ENCODE measurements at regions not wholly inside any gene's neighbourhood (a gene's known extent, or its start where the extent isn't known, plus 50 kb on each side); places are given as distances from the start of the nearest gene placed in this dataset.

DNA sequence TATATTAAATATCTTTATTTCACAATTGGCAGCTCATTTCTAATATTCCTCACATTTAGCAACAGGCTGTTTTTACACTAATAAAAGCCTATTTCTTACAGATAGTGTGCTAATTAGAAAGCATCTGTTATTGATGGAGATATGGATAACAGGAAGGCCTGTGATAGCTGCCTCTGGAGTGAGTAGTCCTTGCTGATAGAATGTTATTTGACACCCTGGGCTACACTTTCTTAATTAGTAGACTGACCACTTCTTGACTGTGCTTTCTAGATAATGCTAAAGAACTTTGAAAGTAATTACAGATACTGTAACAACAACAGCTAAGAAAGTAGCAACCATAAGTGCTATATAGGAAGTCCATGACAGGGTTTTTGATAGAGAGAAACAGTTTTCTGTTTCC, 554.3 kb downstream of the DIAPH3 start:
- Histone ChIP-seq H3K27me3 (ENCODE audit: insufficient read depth, low read length, poor library complexity, severe bottlenecking) (no peaks in the 10 kb centered on the region), H3K4me1 (ENCODE audit: insufficient read depth, low read length, poor library complexity, severe bottlenecking) (peaks cover 23% of the 10 kb centered on the region), H3K9ac (ENCODE audit: low read depth, low read length, poor library complexity, severe bottlenecking) (no peak overlapping the region), H3K9me3 (ENCODE audit: insufficient read depth, low read depth, low read length) (no peaks in the 10 kb centered on the region), H2AFZ (ENCODE audit: low read length) (no peak overlapping the region), H3K79me2 (ENCODE audit: insufficient read depth, low read length) (no peaks in the 10 kb centered on the region), H3F3A (ENCODE audit: low read depth) (no peaks in the 10 kb centered on the region), H4K20me1 (ENCODE audit: insufficient read depth, low read length, poor library complexity, severe bottlenecking) (no peaks in the 10 kb centered on the region), H3K9me2 (replicated peaks; ENCODE audit: low read depth, low read length) (no peaks in the 10 kb centered on the region), H3K4me3 (ENCODE audit: low read length, poor library complexity, severe bottlenecking) (no peak overlapping the region), H3K36me3 (ENCODE audit: insufficient read depth, low read length) (no peaks in the 10 kb centered on the region), H3K4me2 (ENCODE audit: low read depth, low read length, poor library complexity, severe bottlenecking) (no peak overlapping the region)
- TF ChIP-seq, protein P1, sequence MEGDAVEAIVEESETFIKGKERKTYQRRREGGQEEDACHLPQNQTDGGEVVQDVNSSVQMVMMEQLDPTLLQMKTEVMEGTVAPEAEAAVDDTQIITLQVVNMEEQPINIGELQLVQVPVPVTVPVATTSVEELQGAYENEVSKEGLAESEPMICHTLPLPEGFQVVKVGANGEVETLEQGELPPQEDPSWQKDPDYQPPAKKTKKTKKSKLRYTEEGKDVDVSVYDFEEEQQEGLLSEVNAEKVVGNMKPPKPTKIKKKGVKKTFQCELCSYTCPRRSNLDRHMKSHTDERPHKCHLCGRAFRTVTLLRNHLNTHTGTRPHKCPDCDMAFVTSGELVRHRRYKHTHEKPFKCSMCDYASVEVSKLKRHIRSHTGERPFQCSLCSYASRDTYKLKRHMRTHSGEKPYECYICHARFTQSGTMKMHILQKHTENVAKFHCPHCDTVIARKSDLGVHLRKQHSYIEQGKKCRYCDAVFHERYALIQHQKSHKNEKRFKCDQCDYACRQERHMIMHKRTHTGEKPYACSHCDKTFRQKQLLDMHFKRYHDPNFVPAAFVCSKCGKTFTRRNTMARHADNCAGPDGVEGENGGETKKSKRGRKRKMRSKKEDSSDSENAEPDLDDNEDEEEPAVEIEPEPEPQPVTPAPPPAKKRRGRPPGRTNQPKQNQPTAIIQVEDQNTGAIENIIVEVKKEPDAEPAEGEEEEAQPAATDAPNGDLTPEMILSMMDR (conservative IDR thresholded peaks at IDR 0.05; ENCODE audit: low read length), result no peak
- no peak for TF ChIP-seq EZH2phosphoT487 (IDR thresholded peaks at IDR 0.05; ENCODE audit: borderline replicate concordance)
